ENCODE measurements at regions not wholly inside any gene's neighbourhood (a gene's known extent, or its start where the extent isn't known, plus 50 kb on each side); places are given as distances from the start of the nearest gene placed in this dataset.

- Histone ChIP-seq H3K4me1 (no peaks in the 10 kb centered on the region), H3K4me3 (no peak overlapping the region), H3K27ac (replicated peaks in 1 of 4) (no peak overlapping the region), H3K36me3 (no peaks in the 10 kb centered on the region), H3K9me3 (no peaks in the 10 kb centered on the region), H3K27me3 (no peaks in the 10 kb centered on the region)
- 94% methylated on average over 8 of the region's 8 CpGs for WGBS
- TF ChIP-seq POLR2A (IDR thresholded peaks at IDR 0.05; ENCODE audit: low read depth), result no peak
- TF ChIP-seq, protein P1, sequence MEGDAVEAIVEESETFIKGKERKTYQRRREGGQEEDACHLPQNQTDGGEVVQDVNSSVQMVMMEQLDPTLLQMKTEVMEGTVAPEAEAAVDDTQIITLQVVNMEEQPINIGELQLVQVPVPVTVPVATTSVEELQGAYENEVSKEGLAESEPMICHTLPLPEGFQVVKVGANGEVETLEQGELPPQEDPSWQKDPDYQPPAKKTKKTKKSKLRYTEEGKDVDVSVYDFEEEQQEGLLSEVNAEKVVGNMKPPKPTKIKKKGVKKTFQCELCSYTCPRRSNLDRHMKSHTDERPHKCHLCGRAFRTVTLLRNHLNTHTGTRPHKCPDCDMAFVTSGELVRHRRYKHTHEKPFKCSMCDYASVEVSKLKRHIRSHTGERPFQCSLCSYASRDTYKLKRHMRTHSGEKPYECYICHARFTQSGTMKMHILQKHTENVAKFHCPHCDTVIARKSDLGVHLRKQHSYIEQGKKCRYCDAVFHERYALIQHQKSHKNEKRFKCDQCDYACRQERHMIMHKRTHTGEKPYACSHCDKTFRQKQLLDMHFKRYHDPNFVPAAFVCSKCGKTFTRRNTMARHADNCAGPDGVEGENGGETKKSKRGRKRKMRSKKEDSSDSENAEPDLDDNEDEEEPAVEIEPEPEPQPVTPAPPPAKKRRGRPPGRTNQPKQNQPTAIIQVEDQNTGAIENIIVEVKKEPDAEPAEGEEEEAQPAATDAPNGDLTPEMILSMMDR (IDR thresholded peaks at IDR 0.05), result no peak
- TF ChIP-seq EP300 (IDR thresholded peaks at IDR 0.05), result no peak
- no peak for TF ChIP-seq POLR2AphosphoS5 (IDR thresholded peaks at IDR 0.05)
- DNase-seq (ENCODE audit: extremely low spot score), result no peak
- intact Hi-C loops (cut with DNase I), result no loop called here
These were observed 735.7 kb downstream of the QKI start for GRCh38 chr6:164150232-164150631.

DNA sequence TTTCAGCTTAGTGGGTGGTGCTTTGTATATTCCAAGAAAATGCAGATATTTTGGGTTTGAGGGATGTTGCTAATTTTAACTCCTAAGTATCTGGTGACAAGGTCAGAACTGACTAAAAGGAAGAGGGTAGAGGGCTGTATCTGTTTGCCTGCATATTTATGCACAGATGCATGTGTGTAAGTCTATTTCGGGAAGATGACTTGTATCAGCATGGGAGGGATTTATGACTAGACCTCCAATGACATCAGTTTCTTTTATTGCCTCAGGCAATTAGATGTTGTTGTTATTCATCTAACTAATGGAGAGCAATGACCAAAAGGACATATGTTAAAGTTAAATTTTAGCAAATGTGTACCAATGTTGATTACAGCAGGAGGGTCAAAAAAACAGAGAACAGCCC, 734.3 kb downstream of the QKI start:
- 68% methylated on average over 1 of the region's 1 CpG for WGBS
- H3K36me3 ChIP-seq, result no peaks in the 10 kb centered on the region
- no peaks in the 10 kb centered on the region for H3K27me3 ChIP-seq
- TF ChIP-seq EP300 (IDR thresholded peaks at IDR 0.05) (no peak), POLR2A (IDR thresholded peaks at IDR 0.05; ENCODE audit: low read depth) (no peak), POLR2AphosphoS5 (IDR thresholded peaks at IDR 0.05) (no peak)
- TF ChIP-seq, protein P1 (IDR thresholded peaks at IDR 0.05), result no peak
- no peaks in the 10 kb centered on the region for H3K9me3 ChIP-seq
- no peak for DNase-seq (ENCODE audit: extremely low spot score)
- intact Hi-C loops (cut with DNase I), result no loop called here
- no peak overlapping the region for H3K27ac ChIP-seq (replicated peaks in 1 of 4)
- no peak overlapping the region for H3K4me3 ChIP-seq
- H3K4me1 ChIP-seq, result no peaks in the 10 kb centered on the region

DNA sequence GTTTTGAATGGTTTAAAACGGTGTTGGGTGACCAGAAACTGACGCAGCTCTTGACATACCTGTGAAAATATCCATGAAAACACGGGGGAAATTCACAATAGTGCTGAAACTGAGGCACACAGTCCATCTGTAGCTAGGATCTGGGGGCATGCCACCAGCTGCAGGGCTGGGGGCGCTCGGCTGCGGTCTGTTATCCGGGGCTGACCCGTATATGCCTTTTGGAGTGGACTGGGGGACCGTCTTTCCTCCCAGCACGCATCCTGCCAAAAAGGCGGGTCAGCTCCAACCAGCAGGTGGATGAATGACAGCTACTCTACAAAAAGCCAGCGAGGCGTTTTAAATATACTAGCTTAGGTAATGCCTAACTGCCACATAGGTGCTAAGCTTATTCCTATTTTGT, 729.8 kb downstream of the QKI start:
- Histone ChIP-seq H3K36me3 (no peaks in the 10 kb centered on the region), H3K9me3 (no peaks in the 10 kb centered on the region), H3K4me3 (no peak overlapping the region), H3K27ac (replicated peaks in 1 of 4) (no peak overlapping the region), H3K27me3 (no peaks in the 10 kb centered on the region), H3K4me1 (no peaks in the 10 kb centered on the region)
- intact Hi-C loops (cut with DNase I), result no loop called here
- 91% methylated on average over 13 of the region's 13 CpGs for WGBS
- TF ChIP-seq EP300 (IDR thresholded peaks at IDR 0.05) (no peak), POLR2AphosphoS5 (IDR thresholded peaks at IDR 0.05) (no peak), POLR2A (IDR thresholded peaks at IDR 0.05; ENCODE audit: low read depth) (no peak)
- TF ChIP-seq, protein P1 (IDR thresholded peaks at IDR 0.05), result no peak
- no peak for DNase-seq (ENCODE audit: extremely low spot score)

- 66% methylated on average over 5 of the region's 5 CpGs for WGBS
- TF ChIP-seq EP300 (IDR thresholded peaks at IDR 0.05) (no peak), POLR2AphosphoS5 (IDR thresholded peaks at IDR 0.05) (no peak), POLR2A (IDR thresholded peaks at IDR 0.05; ENCODE audit: low read depth) (no peak)
- TF ChIP-seq, protein P1 (IDR thresholded peaks at IDR 0.05), result no peak
- Histone ChIP-seq H3K4me3 (no peak overlapping the region), H3K27me3 (no peaks in the 10 kb centered on the region), H3K9me3 (no peaks in the 10 kb centered on the region), H3K4me1 (no peaks in the 10 kb centered on the region), H3K36me3 (no peaks in the 10 kb centered on the region), H3K27ac (replicated peaks in 1 of 4) (no peak overlapping the region)
- no peak for DNase-seq (ENCODE audit: extremely low spot score)
- intact Hi-C loops (cut with DNase I), result no loop called here
These were observed 727.8 kb downstream of the QKI start for GRCh38 chr6:164142322-164142721.

GRCh38 chr6:164135511-164136132, 721.1 kb downstream of the QKI start:
- WGBS, result 76% methylated on average over 5 of the region's 5 CpGs
- TF ChIP-seq, protein P1 (IDR thresholded peaks at IDR 0.05), result no peak
- no peak for TF ChIP-seq EP300 (IDR thresholded peaks at IDR 0.05)
- no peak for TF ChIP-seq POLR2A (IDR thresholded peaks at IDR 0.05; ENCODE audit: low read depth)
- no peak for TF ChIP-seq POLR2AphosphoS5 (IDR thresholded peaks at IDR 0.05)
- Histone ChIP-seq H3K36me3 (no peaks in the 10 kb centered on the region), H3K4me3 (no peak overlapping the region), H3K27me3 (peaks cover 0 to 3% (median 0%) of the 10 kb centered on the region in 4 donors), H3K27ac (replicated peaks in 1 of 4) (no peak overlapping the region), H3K4me1 (no peaks in the 10 kb centered on the region), H3K9me3 (no peaks in the 10 kb centered on the region)
- intact Hi-C loops (cut with DNase I), result no loop called here
- no peak for DNase-seq (ENCODE audit: extremely low spot score)

Measured in esophagus muscularis mucosa (tissue), 4 donors.